HEK293 (cell line): ENCODE measurements at regions not wholly inside any gene's neighbourhood (a gene's known extent, or its start where the extent isn't known, plus 50 kb on each side); places are given as distances from the start of the nearest gene placed in this dataset.

Experiments
- CTCF ChIA-PET: fragments of 350-600 bp; formaldehyde crosslinking; extraction: SDS; loops from one replicate; lab custom pipeline; 2021; ENCODE audit warnings: antibody characterized with exemption; lab: Yijun Ruan, JAX
- POLR2A ChIA-PET: fragments of 300-600 bp; formaldehyde crosslinking; extraction: SDS; loops from one replicate; lab custom pipeline; 2020; ENCODE audit warnings: antibody characterized with exemption, inconsistent platforms; lab: Yijun Ruan, JAX
- H3K27ac ChIP-seq: fragments of 200-500 bp; sonication (Bioruptor generic); 2 replicates; pipeline ENCODE4 v1.5.1; 2014; ENCODE audit warnings: low read depth, low read length, control low read depth, inconsistent platforms; ENCODE audit errors: extremely low read depth
- H3K36me3 ChIP-seq, 2 experiments: fragments of 200-500 bp in 1 of 2; sonication (Bioruptor generic) in 1 of 2; 1 replicate in 1 of 2; 2 replicates in 1 of 2; pipeline ENCODE4 v1.5.1; 2014 to 2017; ENCODE audit warnings: inconsistent platforms in 2 of 2, low read length in 2 of 2; ENCODE audit not compliant: control insufficient read depth in 2 of 2, insufficient read depth in 1 of 2
- H3K4me1 ChIP-seq: fragments of 200-500 bp; sonication (Bioruptor generic); 2 replicates; pipeline ENCODE4 v1.5.1; 2014; ENCODE audit warnings: mild to moderate bottlenecking, low read length, inconsistent platforms; ENCODE audit not compliant: control insufficient read depth, insufficient read depth
- H3K4me3 ChIP-seq: 2 replicates; pipeline ENCODE4 v1.5.1; 2011; ENCODE audit warnings: low read depth, mild to moderate bottlenecking, control low read depth, low read length, moderate library complexity
- H3K9me3 ChIP-seq: fragments of 200-500 bp; sonication (Bioruptor generic); 2 replicates; pipeline ENCODE4 v1.5.1; 2014; ENCODE audit warnings: low read depth, low read length, inconsistent platforms; ENCODE audit not compliant: control insufficient read depth, insufficient read depth
- EGR2 ChIP-seq: fragments of 450-650 bp; formaldehyde crosslinking; IDR thresholded peaks from 2 replicates; pipeline ENCODE4 v1.5.1; 2016; ENCODE audit warnings: low read depth, missing biosample characterization, missing genetic modification characterization
- HOXD13 ChIP-seq: sonication (generic); formaldehyde crosslinking; IDR thresholded peaks from 2 replicates; pipeline ENCODE4 v1.8.0; 2022; ENCODE audit warnings: missing genetic modification reagents, borderline replicate concordance
- KLF10 ChIP-seq: fragments of 450-650 bp; IDR thresholded peaks from 2 replicates; pipeline ENCODE4 v1.5.1; 2018; ENCODE audit warnings: missing biosample characterization, mild to moderate bottlenecking, missing genetic modification characterization
- KLF16 ChIP-seq: fragments of 450-650 bp; formaldehyde crosslinking; IDR thresholded peaks from 2 replicates; pipeline ENCODE4 v1.5.1; 2017; ENCODE audit warnings: missing biosample characterization, missing genetic modification characterization
- PRDM2 ChIP-seq: fragments of 450-650 bp; formaldehyde crosslinking; IDR thresholded peaks from 2 replicates; pipeline ENCODE4 v1.5.1; 2016; ENCODE audit warnings: missing biosample characterization, missing genetic modification characterization, borderline replicate concordance
- REPIN1 ChIP-seq: fragments of 450-650 bp; formaldehyde crosslinking; IDR thresholded peaks from 2 replicates; pipeline ENCODE4 v1.5.1; 2017; ENCODE audit warnings: missing biosample characterization, missing genetic modification characterization, low read depth
- TRIM28 ChIP-seq: IDR thresholded peaks from 2 replicates; pipeline ENCODE4 v1.6.1; 2011; ENCODE audit warnings: low read length, control low read depth, borderline replicate concordance
- ZFP41 ChIP-seq: fragments of 450-650 bp; formaldehyde crosslinking; IDR thresholded peaks from 2 replicates; pipeline ENCODE4 v1.5.1; 2016; ENCODE audit warnings: missing biosample characterization, missing genetic modification characterization, borderline replicate concordance
- ZNF132 ChIP-seq: fragments of 450-650 bp; formaldehyde crosslinking; IDR thresholded peaks from 2 replicates; pipeline ENCODE4 v1.5.1; 2017; ENCODE audit warnings: missing biosample characterization, missing genetic modification characterization, borderline replicate concordance
- ZNF133 ChIP-seq: fragments of 450-650 bp; formaldehyde crosslinking; IDR thresholded peaks from 2 replicates; pipeline ENCODE4 v1.5.1; 2016; ENCODE audit warnings: missing biosample characterization, missing genetic modification characterization
- ZNF157 ChIP-seq: fragments of 450-650 bp; formaldehyde crosslinking; IDR thresholded peaks from 2 replicates; pipeline ENCODE4 v1.5.1; 2016; ENCODE audit warnings: missing biosample characterization, missing genetic modification characterization
- ZNF169 ChIP-seq: fragments of 450-650 bp; formaldehyde crosslinking; IDR thresholded peaks from 2 replicates; pipeline ENCODE4 v1.5.1; 2016; ENCODE audit warnings: missing biosample characterization, missing genetic modification characterization
- ZNF221 ChIP-seq: fragments of 450-650 bp; formaldehyde crosslinking; IDR thresholded peaks from 2 replicates; pipeline ENCODE4 v1.5.1; 2017; ENCODE audit warnings: missing biosample characterization, missing genetic modification characterization, borderline replicate concordance
- ZNF274 ChIP-seq, 2 experiments: fragments of 200-500 bp in 1 of 2; fragments of 450-650 bp in 1 of 2; sonication (Bioruptor generic) in 1 of 2; formaldehyde crosslinking in 1 of 2; IDR thresholded peaks; 2 replicates each; pipeline versions ENCODE4 v1.5.1 to v1.6.1; 2014 to 2016; ENCODE audit warnings: borderline replicate concordance in 1 of 2, inconsistent platforms in 1 of 2, low read length in 1 of 2, missing biosample characterization in 1 of 2, missing genetic modification characterization in 1 of 2
- ZNF362 ChIP-seq: fragments of 450-650 bp; formaldehyde crosslinking; IDR thresholded peaks from 2 replicates; pipeline ENCODE4 v1.5.1; 2016; ENCODE audit warnings: missing biosample characterization, missing genetic modification characterization
- ZNF416 ChIP-seq: fragments of 450-650 bp; formaldehyde crosslinking; IDR thresholded peaks from 2 replicates; pipeline ENCODE4 v1.5.1; 2016; ENCODE audit warnings: missing biosample characterization, missing genetic modification characterization
- ZNF426 ChIP-seq: fragments of 450-650 bp; formaldehyde crosslinking; IDR thresholded peaks from 2 replicates; pipeline ENCODE4 v1.5.1; 2017; ENCODE audit warnings: missing biosample characterization, missing genetic modification characterization, mild to moderate bottlenecking, inconsistent platforms, moderate library complexity
- ZNF514 ChIP-seq: fragments of 450-650 bp; formaldehyde crosslinking; IDR thresholded peaks from 2 replicates; pipeline ENCODE4 v1.5.1; 2016; ENCODE audit warnings: missing biosample characterization, missing genetic modification characterization
- ZNF555 ChIP-seq: fragments of 450-650 bp; formaldehyde crosslinking; conservative IDR thresholded peaks from 2 replicates; pipeline ENCODE4 v1.5.1; 2017; ENCODE audit warnings: missing biosample characterization, mild to moderate bottlenecking, missing genetic modification characterization, inconsistent platforms
- ZNF623 ChIP-seq: fragments of 450-650 bp; formaldehyde crosslinking; IDR thresholded peaks from 2 replicates; pipeline ENCODE4 v1.5.1; 2016; ENCODE audit warnings: missing biosample characterization, missing genetic modification characterization
- ZNF707 ChIP-seq: fragments of 450-650 bp; formaldehyde crosslinking; IDR thresholded peaks from 2 replicates; pipeline ENCODE4 v1.5.1; 2016; ENCODE audit warnings: missing biosample characterization, missing genetic modification characterization
- ZNF776 ChIP-seq: fragments of 450-650 bp; formaldehyde crosslinking; IDR thresholded peaks from 2 replicates; pipeline ENCODE4 v1.5.0; 2017; ENCODE audit warnings: missing biosample characterization, missing genetic modification characterization, borderline replicate concordance
- ZNF777 ChIP-seq: fragments of 450-650 bp; formaldehyde crosslinking; IDR thresholded peaks from 2 replicates; pipeline ENCODE4 v1.5.1; 2017; ENCODE audit warnings: missing biosample characterization, missing genetic modification characterization, borderline replicate concordance
- ZNF837 ChIP-seq: fragments of 450-650 bp; formaldehyde crosslinking; IDR thresholded peaks from 2 replicates; pipeline ENCODE4 v1.5.1; 2016; ENCODE audit warnings: missing biosample characterization, missing genetic modification characterization
- ZSCAN30 ChIP-seq: fragments of 450-650 bp; IDR thresholded peaks from 2 replicates; pipeline ENCODE4 v1.5.1; 2018; ENCODE audit warnings: missing biosample characterization, mild to moderate bottlenecking, missing genetic modification characterization, moderate library complexity
- TF ChIP-seq, protein P1 (sequence below): fragments of 450-650 bp; formaldehyde crosslinking; IDR thresholded peaks from 2 replicates; pipeline ENCODE4 v1.5.1; 2016; ENCODE audit warnings: missing biosample characterization, missing genetic modification characterization
- TF ChIP-seq, protein P2 (sequence below): fragments of 450-650 bp; formaldehyde crosslinking; IDR thresholded peaks from 2 replicates; pipeline ENCODE4 v1.5.1; 2016; ENCODE audit warnings: missing biosample characterization, missing genetic modification characterization

GRCh38 chr18:4677006-4677405 lies 221.9 kb upstream of the DLGAP1 start:
- CTCF ChIA-PET: no interaction called here
- no peak overlapping the region for H3K4me3 ChIP-seq
- no peaks in the 10 kb centered on the region for H3K4me1 ChIP-seq
- H3K9me3 ChIP-seq: no peaks in the 10 kb centered on the region
- H3K36me3 ChIP-seq: no peaks in the 10 kb centered on the region
- POLR2A ChIA-PET: no interaction called here
- H3K27ac ChIP-seq: no peak overlapping the region
- TF ChIP-seq, protein P1, sequence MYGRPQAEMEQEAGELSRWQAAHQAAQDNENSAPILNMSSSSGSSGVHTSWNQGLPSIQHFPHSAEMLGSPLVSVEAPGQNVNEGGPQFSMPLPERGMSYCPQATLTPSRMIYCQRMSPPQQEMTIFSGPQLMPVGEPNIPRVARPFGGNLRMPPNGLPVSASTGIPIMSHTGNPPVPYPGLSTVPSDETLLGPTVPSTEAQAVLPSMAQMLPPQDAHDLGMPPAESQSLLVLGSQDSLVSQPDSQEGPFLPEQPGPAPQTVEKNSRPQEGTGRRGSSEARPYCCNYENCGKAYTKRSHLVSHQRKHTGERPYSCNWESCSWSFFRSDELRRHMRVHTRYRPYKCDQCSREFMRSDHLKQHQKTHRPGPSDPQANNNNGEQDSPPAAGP (tag by site-specific recombination): no peak
- TF ChIP-seq ZNF416 (no peak), REPIN1 (tag by site-specific recombination) (no peak), HOXD13 (CRISPR knock-in tag) (no peak), ZNF777 (tag by site-specific recombination) (no peak), ZNF157 (tag by site-specific recombination) (no peak), ZNF169 (no peak), ZNF274 (IDR thresholded peaks at IDR 0.05; ENCODE audit: low read length) (no peak), ZNF274 (tag by site-specific recombination; IDR thresholded peaks at IDR 0.05; ENCODE audit: borderline replicate concordance) (no peak), ZNF555 (tag by site-specific recombination) (no peak), ZNF426 (tag by site-specific recombination) (no peak), TRIM28 (no peak), EGR2 (tag by site-specific recombination) (no peak), KLF16 (tag by site-specific recombination) (no peak), KLF10 (tag by site-specific recombination) (no peak), ZNF133 (tag by site-specific recombination) (no peak), ZFP41 (tag by site-specific recombination) (no peak), ZSCAN30 (tag by site-specific recombination) (no peak), PRDM2 (tag by site-specific recombination) (no peak), ZNF221 (no peak)

DNA sequence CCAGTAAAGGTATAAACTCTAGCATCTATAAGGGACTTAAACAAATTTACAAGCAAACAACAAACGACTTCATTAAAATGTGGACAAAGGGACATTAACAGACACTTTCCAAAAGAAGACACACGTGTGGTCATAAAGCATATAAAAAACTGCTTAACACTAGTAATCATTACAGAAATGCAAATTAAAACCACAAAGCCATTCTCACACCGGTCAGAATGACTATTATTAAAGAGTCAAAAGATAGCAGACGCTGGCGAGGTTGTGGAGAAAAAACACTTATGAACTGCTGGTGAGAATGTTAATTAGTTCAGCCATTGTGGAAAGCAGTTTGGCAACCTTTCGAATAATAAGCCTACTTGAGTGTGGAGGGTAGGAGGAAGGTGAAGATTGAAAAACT lies 217.1 kb upstream of the DLGAP1 start:
- POLR2A ChIA-PET: no interaction called here
- TF ChIP-seq ZNF362 (tag by site-specific recombination): no peak
- TF ChIP-seq ZNF132 (tag by site-specific recombination): no peak
- TF ChIP-seq ZNF514 (tag by site-specific recombination): no peak
- no peak for TF ChIP-seq ZNF623 (tag by site-specific recombination)
- no peak for TF ChIP-seq ZNF776 (tag by site-specific recombination)
- no peak for TF ChIP-seq ZNF707 (tag by site-specific recombination)
- TF ChIP-seq, protein P2, sequence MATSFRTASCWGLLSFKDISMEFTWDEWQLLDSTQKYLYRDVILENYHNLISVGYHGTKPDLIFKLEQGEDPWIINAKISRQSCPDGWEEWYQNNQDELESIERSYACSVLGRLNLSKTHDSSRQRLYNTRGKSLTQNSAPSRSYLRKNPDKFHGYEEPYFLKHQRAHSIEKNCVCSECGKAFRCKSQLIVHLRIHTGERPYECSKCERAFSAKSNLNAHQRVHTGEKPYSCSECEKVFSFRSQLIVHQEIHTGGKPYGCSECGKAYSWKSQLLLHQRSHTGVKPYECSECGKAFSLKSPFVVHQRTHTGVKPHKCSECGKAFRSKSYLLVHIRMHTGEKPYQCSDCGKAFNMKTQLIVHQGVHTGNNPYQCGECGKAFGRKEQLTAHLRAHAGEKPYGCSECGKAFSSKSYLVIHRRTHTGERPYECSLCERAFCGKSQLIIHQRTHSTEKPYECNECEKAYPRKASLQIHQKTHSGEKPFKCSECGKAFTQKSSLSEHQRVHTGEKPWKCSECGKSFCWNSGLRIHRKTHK (tag by site-specific recombination): no peak
- no peak for TF ChIP-seq ZNF837 (tag by site-specific recombination)

More for the DNA sequence above, 217.1 kb upstream of the DLGAP1 start:
- Histone ChIP-seq H3K27ac (no peak overlapping the region), H3K4me3 (no peak overlapping the region), H3K36me3 (no peaks in the 10 kb centered on the region), H3K4me1 (no peaks in the 10 kb centered on the region), H3K9me3 (no peaks in the 10 kb centered on the region)
- CTCF ChIA-PET: no interaction called here
